Astrocyte (in vitro differentiated cells and primary cell): ENCODE measurements at regions not wholly inside any gene's neighbourhood (a gene's known extent, or its start where the extent isn't known, plus 50 kb on each side); places are given as distances from the start of the nearest gene placed in this dataset.

Source experiments
- CTCF ChIP-seq: IDR thresholded peaks from 2 replicates; pipeline ENCODE4 v1.5.1; 2011; ENCODE audit warnings: low read depth, mild to moderate bottlenecking, inconsistent platforms, low read length, moderate library complexity; ENCODE audit not compliant: insufficient read depth
- EZH2 ChIP-seq: IDR thresholded peaks from 2 replicates; pipeline ENCODE4 v1.6.1; 2012; ENCODE audit warnings: mild to moderate bottlenecking, low read length, inconsistent platforms; ENCODE audit not compliant: insufficient read depth

- TF ChIP-seq CTCF = no peak
- TF ChIP-seq EZH2 = no peak
Measured at GRCh38 chr1:69258842-69259241, 308.9 kb upstream of the LRRC7 start.
